GM23338 (cell line): ENCODE measurements at regions not wholly inside any gene's neighbourhood (a gene's known extent, or its start where the extent isn't known, plus 50 kb on each side); places are given as distances from the start of the nearest gene placed in this dataset.
A peak's percentile ranks its signal among the peaks of the same experiment; 100 is the strongest.

ENCODE experiments used
- ATAC-seq: fragments of 200-7000 bp; cut with Tn5 transposase; 3 replicates; pipeline ENCODE4 v1.9.1; 2020
- DNase-seq: peaks from one replicate; pipeline ENCODE4 v3.0.0-alpha.2; 2015; ENCODE audit warnings: low spot score
- H2AFZ ChIP-seq: fragments of 200-600 bp; sonication (generic); 2 replicates; pipeline ENCODE4 v1.8.0; 2016; ENCODE audit warnings: antibody characterized with exemption, mild to moderate bottlenecking, moderate library complexity
- H3F3A ChIP-seq: fragments of 200-600 bp; sonication (generic); replicated peaks from 2 replicates; pipeline ENCODE4 v1.8.0; 2017; ENCODE audit warnings: antibody characterized with exemption, mixed run types, low read depth
- H3K27ac ChIP-seq: fragments of 200-600 bp; sonication (generic); 2 replicates; pipeline ENCODE4 v1.6.1; 2016; ENCODE audit warnings: low read depth
- H3K27me3 ChIP-seq: fragments of 200-600 bp; sonication (generic); 2 replicates; pipeline ENCODE4 v1.8.0; 2016; ENCODE audit warnings: mild to moderate bottlenecking, mixed run types, moderate library complexity; ENCODE audit not compliant: insufficient read depth
- H3K36me3 ChIP-seq: fragments of 200-600 bp; sonication (generic); 2 replicates; pipeline ENCODE4 v1.8.0; 2016; ENCODE audit warnings: mild to moderate bottlenecking; ENCODE audit not compliant: insufficient read depth
- H3K4me1 ChIP-seq: fragments of 200-600 bp; sonication (generic); 2 replicates; pipeline ENCODE4 v1.8.0; 2016; ENCODE audit warnings: mild to moderate bottlenecking, moderate library complexity; ENCODE audit not compliant: insufficient read depth
- H3K4me2 ChIP-seq: fragments of 200-600 bp; sonication (generic); 2 replicates; pipeline ENCODE4 v1.7.1; 2017; ENCODE audit warnings: mixed run types
- H3K4me3 ChIP-seq: fragments of 200-600 bp; sonication (generic); 2 replicates; pipeline ENCODE4 v1.6.1; 2016; ENCODE audit warnings: mixed run types
- H3K79me2 ChIP-seq: fragments of 200-600 bp; sonication (generic); replicated peaks from 2 replicates; pipeline ENCODE4 v1.8.0; 2017; ENCODE audit warnings: mild to moderate bottlenecking; ENCODE audit not compliant: insufficient read depth
- H3K9me2 ChIP-seq: fragments of 200-600 bp; sonication (generic); 2 replicates; pipeline ENCODE4 v1.8.0; 2017; ENCODE audit not compliant: insufficient read depth
- H4K20me1 ChIP-seq: fragments of 200-600 bp; sonication (generic); replicated peaks from 2 replicates; pipeline ENCODE4 v1.8.0; 2017; ENCODE audit warnings: mild to moderate bottlenecking; ENCODE audit not compliant: insufficient read depth
- H3K27ac Mint-ChIP-seq: 2 replicates; pipeline ENCODE4 v1.8.0; 2020; ENCODE audit warnings: inconsistent platforms, mild to moderate bottlenecking, moderate library complexity, mixed read lengths
- H3K27me3 Mint-ChIP-seq: 3 replicates; pipeline ENCODE4 v1.8.0; 2022; ENCODE audit warnings: low read depth, mild to moderate bottlenecking, moderate library complexity, mixed read lengths, inconsistent platforms; ENCODE audit not compliant: insufficient read depth, poor library complexity
- H3K36me3 Mint-ChIP-seq: 3 replicates; pipeline ENCODE4 v1.8.0; 2021; ENCODE audit warnings: low read depth, mild to moderate bottlenecking, inconsistent platforms, moderate library complexity, mixed read lengths
- H3K4me1 Mint-ChIP-seq: 3 replicates; pipeline ENCODE4 v1.8.0; 2020; ENCODE audit warnings: mild to moderate bottlenecking, inconsistent platforms, mixed read lengths
- H3K4me3 Mint-ChIP-seq: 3 replicates; pipeline ENCODE4 v1.8.0; 2021; ENCODE audit warnings: moderate library complexity, mild to moderate bottlenecking, inconsistent platforms, mixed read lengths
- H3K9me3 Mint-ChIP-seq: 3 replicates; pipeline ENCODE4 v1.8.0; 2020; ENCODE audit warnings: moderate library complexity, mild to moderate bottlenecking, inconsistent platforms, mixed read lengths
- CREB1 ChIP-seq: fragments of 250-450 bp; sonication (Bioruptor Pico); IDR thresholded peaks from 2 replicates; pipeline ENCODE4 v1.5.0; 2020; ENCODE audit warnings: low read depth, mild to moderate bottlenecking, moderate library complexity
- EZH2 ChIP-seq: fragments of 200-600 bp; sonication (generic); IDR thresholded peaks from one replicate; pipeline ENCODE4 v1.8.0; 2017; ENCODE audit warnings: antibody characterized with exemption, mild to moderate bottlenecking, low read depth; ENCODE audit not compliant: unreplicated experiment
- EZH2phosphoT487 ChIP-seq: fragments of 200-600 bp; sonication (generic); IDR thresholded peaks from one replicate; pipeline ENCODE4 v1.8.1; 2018; ENCODE audit warnings: antibody characterized with exemption; ENCODE audit not compliant: unreplicated experiment
- JUNB ChIP-seq: IDR thresholded peaks from one replicate; pipeline ENCODE4 v1.6.1; 2016; ENCODE audit warnings: antibody characterized with exemption; ENCODE audit not compliant: unreplicated experiment
- NANOG ChIP-seq: IDR thresholded peaks from 2 replicates; pipeline ENCODE4 v1.6.1; 2016; ENCODE audit warnings: antibody characterized with exemption, borderline replicate concordance
- POLR2AphosphoS5 ChIP-seq: IDR thresholded peaks from 2 replicates; pipeline ENCODE4 v1.6.1; 2016; ENCODE audit warnings: antibody characterized with exemption, low read depth
- STAT1 ChIP-seq: IDR thresholded peaks from one replicate; pipeline ENCODE4 v1.6.1; 2016; ENCODE audit warnings: antibody characterized with exemption; ENCODE audit not compliant: unreplicated experiment
- ZNF114 ChIP-seq: fragments of 250-450 bp; sonication (Bioruptor Pico); IDR thresholded peaks from 2 replicates; pipeline ENCODE4 v1.5.0; 2020; ENCODE audit warnings: mild to moderate bottlenecking, moderate library complexity
- ZNF331 ChIP-seq: fragments of 250-450 bp; sonication (Bioruptor Pico); IDR thresholded peaks from 2 replicates; pipeline ENCODE4 v1.5.0; 2020; ENCODE audit warnings: low read depth, mild to moderate bottlenecking, moderate library complexity
- TF ChIP-seq, protein P1 (sequence below): IDR thresholded peaks from one replicate; pipeline ENCODE4 v1.6.1; 2018; ENCODE audit warnings: antibody characterized with exemption; ENCODE audit not compliant: unreplicated experiment
- TF ChIP-seq, protein P2 (sequence below): fragments of 250-450 bp; sonication (Bioruptor Pico); IDR thresholded peaks from 2 replicates; pipeline ENCODE4 v1.5.0; 2020; ENCODE audit warnings: mild to moderate bottlenecking, moderate library complexity
- TF ChIP-seq, protein P3 (sequence below): IDR thresholded peaks from 2 replicates; pipeline ENCODE4 v1.6.1; 2016; ENCODE audit warnings: antibody characterized with exemption
- TF ChIP-seq, protein P4 (sequence below), 2 experiments: fragments of 200-600 bp in 1 of 2; sonication (generic) in 1 of 2; conservative IDR thresholded peaks; 2 replicates each; pipeline versions ENCODE4 v1.5.1 to v1.6.1; 2016 to 2017; ENCODE audit warnings: antibody characterized with exemption in 2 of 2, low read depth in 2 of 2, mild to moderate bottlenecking in 2 of 2, moderate library complexity in 1 of 2

DNA sequence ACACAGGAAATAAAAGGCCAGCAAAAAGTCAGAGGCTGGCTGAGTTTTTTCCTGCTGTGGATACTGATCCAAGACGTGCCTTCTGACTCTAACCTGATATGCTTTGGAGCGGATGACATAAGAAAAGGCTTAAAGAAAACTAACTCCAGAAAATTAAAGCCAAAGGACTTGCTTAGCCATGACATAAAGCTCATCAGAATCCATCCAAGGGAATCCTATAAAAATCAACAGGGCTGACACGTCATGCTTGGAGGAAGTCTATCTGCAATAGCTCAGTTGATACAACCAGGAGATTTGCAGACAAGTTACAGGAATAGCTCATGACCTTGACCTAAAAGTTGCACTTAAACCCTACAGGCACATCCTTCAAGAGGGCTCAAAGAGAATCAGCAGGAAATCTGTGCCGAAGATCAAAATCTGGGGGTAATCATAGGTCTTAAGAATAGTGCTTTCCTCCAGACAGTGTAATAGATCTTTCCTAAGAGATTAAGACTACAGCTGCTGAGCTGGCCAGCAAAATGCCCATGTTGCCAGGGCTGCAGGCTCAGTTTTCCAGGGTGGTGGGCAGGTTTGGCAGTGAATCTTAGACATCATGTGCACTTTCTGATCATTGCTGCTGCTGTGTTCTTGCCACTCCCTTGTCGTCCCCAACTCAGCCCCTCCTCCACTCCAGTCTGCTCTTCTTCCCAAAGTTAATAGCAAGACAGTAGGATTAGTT is 111.5 kb upstream of the SVIL start:
- no peaks in the 10 kb centered on the region for H3F3A ChIP-seq
- no peak overlapping the region for H3K4me3 ChIP-seq
- H3K9me3 Mint-ChIP-seq: no peaks in the 10 kb centered on the region
- no peaks in the 10 kb centered on the region for H3K9me2 ChIP-seq
- no peak overlapping the region for H3K4me3 Mint-ChIP-seq
- H3K27ac Mint-ChIP-seq: no peak overlapping the region
- DNase-seq (no peak), ATAC-seq (no peak)
- H2AFZ ChIP-seq: peak overlapping the region; percentile 52; the same call in 1 of the 2 replicates
- peaks cover 3% of the 10 kb centered on the region for H3K27me3 Mint-ChIP-seq
- no peaks in the 10 kb centered on the region for H3K4me1 Mint-ChIP-seq
- H3K27me3 ChIP-seq: no peaks in the 10 kb centered on the region
- H4K20me1 ChIP-seq: no peaks in the 10 kb centered on the region
- H3K36me3 ChIP-seq: no peaks in the 10 kb centered on the region
- no peaks in the 10 kb centered on the region for H3K4me1 ChIP-seq
- no peak overlapping the region for H3K27ac ChIP-seq
- no peaks in the 10 kb centered on the region for H3K36me3 Mint-ChIP-seq
- H3K4me2 ChIP-seq: no peak overlapping the region
- H3K79me2 ChIP-seq: no peaks in the 10 kb centered on the region
- TF ChIP-seq STAT1 (no peak), EZH2 (no peak), ZNF331 (CRISPR knock-in tag) (no peak), ZNF114 (CRISPR knock-in tag) (no peak), POLR2AphosphoS5 (no peak), NANOG (no peak), EZH2phosphoT487 (no peak), JUNB (no peak), CREB1 (CRISPR knock-in tag) (no peak)
- TF ChIP-seq, protein P1, sequence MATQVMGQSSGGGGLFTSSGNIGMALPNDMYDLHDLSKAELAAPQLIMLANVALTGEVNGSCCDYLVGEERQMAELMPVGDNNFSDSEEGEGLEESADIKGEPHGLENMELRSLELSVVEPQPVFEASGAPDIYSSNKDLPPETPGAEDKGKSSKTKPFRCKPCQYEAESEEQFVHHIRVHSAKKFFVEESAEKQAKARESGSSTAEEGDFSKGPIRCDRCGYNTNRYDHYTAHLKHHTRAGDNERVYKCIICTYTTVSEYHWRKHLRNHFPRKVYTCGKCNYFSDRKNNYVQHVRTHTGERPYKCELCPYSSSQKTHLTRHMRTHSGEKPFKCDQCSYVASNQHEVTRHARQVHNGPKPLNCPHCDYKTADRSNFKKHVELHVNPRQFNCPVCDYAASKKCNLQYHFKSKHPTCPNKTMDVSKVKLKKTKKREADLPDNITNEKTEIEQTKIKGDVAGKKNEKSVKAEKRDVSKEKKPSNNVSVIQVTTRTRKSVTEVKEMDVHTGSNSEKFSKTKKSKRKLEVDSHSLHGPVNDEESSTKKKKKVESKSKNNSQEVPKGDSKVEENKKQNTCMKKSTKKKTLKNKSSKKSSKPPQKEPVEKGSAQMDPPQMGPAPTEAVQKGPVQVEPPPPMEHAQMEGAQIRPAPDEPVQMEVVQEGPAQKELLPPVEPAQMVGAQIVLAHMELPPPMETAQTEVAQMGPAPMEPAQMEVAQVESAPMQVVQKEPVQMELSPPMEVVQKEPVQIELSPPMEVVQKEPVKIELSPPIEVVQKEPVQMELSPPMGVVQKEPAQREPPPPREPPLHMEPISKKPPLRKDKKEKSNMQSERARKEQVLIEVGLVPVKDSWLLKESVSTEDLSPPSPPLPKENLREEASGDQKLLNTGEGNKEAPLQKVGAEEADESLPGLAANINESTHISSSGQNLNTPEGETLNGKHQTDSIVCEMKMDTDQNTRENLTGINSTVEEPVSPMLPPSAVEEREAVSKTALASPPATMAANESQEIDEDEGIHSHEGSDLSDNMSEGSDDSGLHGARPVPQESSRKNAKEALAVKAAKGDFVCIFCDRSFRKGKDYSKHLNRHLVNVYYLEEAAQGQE: no peak
- TF ChIP-seq, protein P2, sequence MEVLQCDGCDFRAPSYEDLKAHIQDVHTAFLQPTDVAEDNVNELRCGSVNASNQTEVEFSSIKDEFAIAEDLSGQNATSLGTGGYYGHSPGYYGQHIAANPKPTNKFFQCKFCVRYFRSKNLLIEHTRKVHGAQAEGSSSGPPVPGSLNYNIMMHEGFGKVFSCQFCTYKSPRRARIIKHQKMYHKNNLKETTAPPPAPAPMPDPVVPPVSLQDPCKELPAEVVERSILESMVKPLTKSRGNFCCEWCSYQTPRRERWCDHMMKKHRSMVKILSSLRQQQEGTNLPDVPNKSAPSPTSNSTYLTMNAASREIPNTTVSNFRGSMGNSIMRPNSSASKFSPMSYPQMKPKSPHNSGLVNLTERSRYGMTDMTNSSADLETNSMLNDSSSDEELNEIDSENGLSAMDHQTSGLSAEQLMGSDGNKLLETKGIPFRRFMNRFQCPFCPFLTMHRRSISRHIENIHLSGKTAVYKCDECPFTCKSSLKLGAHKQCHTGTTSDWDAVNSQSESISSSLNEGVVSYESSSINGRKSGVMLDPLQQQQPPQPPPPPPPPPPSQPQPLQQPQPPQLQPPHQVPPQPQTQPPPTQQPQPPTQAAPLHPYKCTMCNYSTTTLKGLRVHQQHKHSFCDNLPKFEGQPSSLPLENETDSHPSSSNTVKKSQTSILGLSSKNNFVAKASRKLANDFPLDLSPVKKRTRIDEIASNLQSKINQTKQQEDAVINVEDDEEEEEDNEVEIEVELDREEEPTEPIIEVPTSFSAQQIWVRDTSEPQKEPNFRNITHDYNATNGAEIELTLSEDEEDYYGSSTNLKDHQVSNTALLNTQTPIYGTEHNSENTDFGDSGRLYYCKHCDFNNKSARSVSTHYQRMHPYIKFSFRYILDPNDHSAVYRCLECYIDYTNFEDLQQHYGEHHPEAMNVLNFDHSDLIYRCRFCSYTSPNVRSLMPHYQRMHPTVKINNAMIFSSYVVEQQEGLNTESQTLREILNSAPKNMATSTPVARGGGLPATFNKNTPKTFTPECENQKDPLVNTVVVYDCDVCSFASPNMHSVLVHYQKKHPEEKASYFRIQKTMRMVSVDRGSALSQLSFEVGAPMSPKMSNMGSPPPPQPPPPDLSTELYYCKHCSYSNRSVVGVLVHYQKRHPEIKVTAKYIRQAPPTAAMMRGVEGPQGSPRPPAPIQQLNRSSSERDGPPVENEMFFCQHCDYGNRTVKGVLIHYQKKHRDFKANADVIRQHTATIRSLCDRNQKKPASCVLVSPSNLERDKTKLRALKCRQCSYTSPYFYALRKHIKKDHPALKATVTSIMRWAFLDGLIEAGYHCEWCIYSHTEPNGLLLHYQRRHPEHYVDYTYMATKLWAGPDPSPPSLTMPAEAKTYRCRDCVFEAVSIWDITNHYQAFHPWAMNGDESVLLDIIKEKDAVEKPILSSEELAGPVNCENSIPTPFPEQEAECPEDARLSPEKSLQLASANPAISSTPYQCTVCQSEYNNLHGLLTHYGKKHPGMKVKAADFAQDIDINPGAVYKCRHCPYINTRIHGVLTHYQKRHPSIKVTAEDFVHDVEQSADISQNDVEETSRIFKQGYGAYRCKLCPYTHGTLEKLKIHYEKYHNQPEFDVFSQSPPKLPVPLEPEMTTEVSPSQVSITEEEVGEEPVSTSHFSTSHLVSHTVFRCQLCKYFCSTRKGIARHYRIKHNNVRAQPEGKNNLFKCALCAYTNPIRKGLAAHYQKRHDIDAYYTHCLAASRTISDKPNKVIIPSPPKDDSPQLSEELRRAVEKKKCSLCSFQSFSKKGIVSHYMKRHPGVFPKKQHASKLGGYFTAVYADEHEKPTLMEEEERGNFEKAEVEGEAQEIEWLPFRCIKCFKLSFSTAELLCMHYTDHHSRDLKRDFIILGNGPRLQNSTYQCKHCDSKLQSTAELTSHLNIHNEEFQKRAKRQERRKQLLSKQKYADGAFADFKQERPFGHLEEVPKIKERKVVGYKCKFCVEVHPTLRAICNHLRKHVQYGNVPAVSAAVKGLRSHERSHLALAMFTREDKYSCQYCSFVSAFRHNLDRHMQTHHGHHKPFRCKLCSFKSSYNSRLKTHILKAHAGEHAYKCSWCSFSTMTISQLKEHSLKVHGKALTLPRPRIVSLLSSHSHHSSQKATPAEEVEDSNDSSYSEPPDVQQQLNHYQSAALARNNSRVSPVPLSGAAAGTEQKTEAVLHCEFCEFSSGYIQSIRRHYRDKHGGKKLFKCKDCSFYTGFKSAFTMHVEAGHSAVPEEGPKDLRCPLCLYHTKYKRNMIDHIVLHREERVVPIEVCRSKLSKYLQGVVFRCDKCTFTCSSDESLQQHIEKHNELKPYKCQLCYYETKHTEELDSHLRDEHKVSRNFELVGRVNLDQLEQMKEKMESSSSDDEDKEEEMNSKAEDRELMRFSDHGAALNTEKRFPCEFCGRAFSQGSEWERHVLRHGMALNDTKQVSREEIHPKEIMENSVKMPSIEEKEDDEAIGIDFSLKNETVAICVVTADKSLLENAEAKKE: no peak
- TF ChIP-seq, protein P3, sequence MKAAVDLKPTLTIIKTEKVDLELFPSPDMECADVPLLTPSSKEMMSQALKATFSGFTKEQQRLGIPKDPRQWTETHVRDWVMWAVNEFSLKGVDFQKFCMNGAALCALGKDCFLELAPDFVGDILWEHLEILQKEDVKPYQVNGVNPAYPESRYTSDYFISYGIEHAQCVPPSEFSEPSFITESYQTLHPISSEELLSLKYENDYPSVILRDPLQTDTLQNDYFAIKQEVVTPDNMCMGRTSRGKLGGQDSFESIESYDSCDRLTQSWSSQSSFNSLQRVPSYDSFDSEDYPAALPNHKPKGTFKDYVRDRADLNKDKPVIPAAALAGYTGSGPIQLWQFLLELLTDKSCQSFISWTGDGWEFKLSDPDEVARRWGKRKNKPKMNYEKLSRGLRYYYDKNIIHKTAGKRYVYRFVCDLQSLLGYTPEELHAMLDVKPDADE: no peak
- TF ChIP-seq, protein P4, sequence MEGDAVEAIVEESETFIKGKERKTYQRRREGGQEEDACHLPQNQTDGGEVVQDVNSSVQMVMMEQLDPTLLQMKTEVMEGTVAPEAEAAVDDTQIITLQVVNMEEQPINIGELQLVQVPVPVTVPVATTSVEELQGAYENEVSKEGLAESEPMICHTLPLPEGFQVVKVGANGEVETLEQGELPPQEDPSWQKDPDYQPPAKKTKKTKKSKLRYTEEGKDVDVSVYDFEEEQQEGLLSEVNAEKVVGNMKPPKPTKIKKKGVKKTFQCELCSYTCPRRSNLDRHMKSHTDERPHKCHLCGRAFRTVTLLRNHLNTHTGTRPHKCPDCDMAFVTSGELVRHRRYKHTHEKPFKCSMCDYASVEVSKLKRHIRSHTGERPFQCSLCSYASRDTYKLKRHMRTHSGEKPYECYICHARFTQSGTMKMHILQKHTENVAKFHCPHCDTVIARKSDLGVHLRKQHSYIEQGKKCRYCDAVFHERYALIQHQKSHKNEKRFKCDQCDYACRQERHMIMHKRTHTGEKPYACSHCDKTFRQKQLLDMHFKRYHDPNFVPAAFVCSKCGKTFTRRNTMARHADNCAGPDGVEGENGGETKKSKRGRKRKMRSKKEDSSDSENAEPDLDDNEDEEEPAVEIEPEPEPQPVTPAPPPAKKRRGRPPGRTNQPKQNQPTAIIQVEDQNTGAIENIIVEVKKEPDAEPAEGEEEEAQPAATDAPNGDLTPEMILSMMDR (conservative IDR thresholded peaks at IDR 0.05; ENCODE audit: low read depth in 2 of 2): no peak
